Activated CD8-positive, alpha-beta T cell treated with anti-CD3 and anti-CD28 coated beads, Interleukin-2, amount 10 ng/mL, durations not matched to agents 7 days and 5 days (primary cell): ENCODE measurements at regions not wholly inside any gene's neighbourhood (a gene's known extent, or its start where the extent isn't known, plus 50 kb on each side); places are given as distances from the start of the nearest gene placed in this dataset.

Experiments used
- ATAC-seq: fragments of 150-1000 bp; cut with Tn5 transposase; one replicate; pipeline ENCODE4 v1.10.0; 2021; ENCODE audit warnings: moderate library complexity
- CTCF ChIA-PET: fragments of 350-600 bp; sonication (Branson Sonifier 250); formaldehyde crosslinking; loops from one replicate; lab custom pipeline; 2021; ENCODE audit warnings: antibody characterized with exemption; lab: Charles Lee
- POLR2A ChIA-PET: fragments of 350-600 bp; sonication (Branson Sonifier 250); formaldehyde crosslinking; loops from one replicate; lab custom pipeline; 2021; ENCODE audit warnings: antibody characterized with exemption; lab: Charles Lee
- DNase-seq: peaks from one replicate; pipeline ENCODE4 v3.0.0-alpha.2; 2020
- H3K27ac Mint-ChIP-seq: one replicate; pipeline ENCODE4 v1.8.0; 2021; ENCODE audit warnings: mild to moderate bottlenecking, mixed read lengths
- H3K27me3 Mint-ChIP-seq: one replicate; pipeline ENCODE4 v1.8.0; 2021; ENCODE audit warnings: low read depth, mixed read lengths
- H3K36me3 Mint-ChIP-seq: one replicate; pipeline ENCODE4 v1.8.0; 2021; ENCODE audit warnings: low read depth, mixed read lengths
- H3K4me1 Mint-ChIP-seq: one replicate; pipeline ENCODE4 v1.8.0; 2021; ENCODE audit warnings: low read depth, mixed read lengths
- H3K4me3 Mint-ChIP-seq: one replicate; pipeline ENCODE4 v1.8.0; 2021; ENCODE audit warnings: mild to moderate bottlenecking, mixed read lengths
- H3K9me3 Mint-ChIP-seq: one replicate; pipeline ENCODE4 v1.8.0; 2022; ENCODE audit warnings: mixed read lengths; ENCODE audit not compliant: insufficient read depth

DNA sequence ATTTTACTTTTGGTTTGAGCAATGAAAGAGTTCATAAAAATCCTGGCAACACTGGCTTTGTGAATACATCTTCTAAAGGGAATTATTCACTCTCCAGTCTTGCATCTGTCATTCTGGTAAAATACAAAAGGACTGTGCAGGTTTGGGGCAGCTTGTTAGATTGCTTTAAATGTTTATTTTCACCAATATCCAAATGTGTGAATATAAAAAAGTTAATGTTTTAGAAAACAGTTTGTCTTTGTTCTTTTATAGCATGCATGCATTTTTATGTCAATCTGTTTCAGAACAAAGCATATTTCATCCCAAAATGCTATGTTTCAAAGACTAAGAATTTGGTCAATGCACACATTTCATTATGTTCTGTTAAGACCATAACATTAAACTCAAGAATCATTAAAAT is 1145.4 kb downstream of the OLFM4 start:
- Mint-ChIP-seq H3K9me3 (peaks cover 10% of the 10 kb centered on the region), H3K36me3 (no peaks in the 10 kb centered on the region), H3K27me3 (no peaks in the 10 kb centered on the region), H3K4me1 (no peaks in the 10 kb centered on the region), H3K4me3 (no peak overlapping the region), H3K27ac (no peak overlapping the region)
- DNase-seq (no peak), ATAC-seq (no peak)
- CTCF ChIA-PET = no interaction called here
- POLR2A ChIA-PET = no interaction called here

GRCh38 chr13:54175466-54175865 is 1146.9 kb downstream of the OLFM4 start:
- DNase-seq = no peak
- Mint-ChIP-seq H3K4me1 (no peaks in the 10 kb centered on the region), H3K27ac (no peak overlapping the region), H3K4me3 (no peak overlapping the region), H3K9me3 (peaks cover 14% of the 10 kb centered on the region), H3K36me3 (no peaks in the 10 kb centered on the region), H3K27me3 (no peaks in the 10 kb centered on the region)
- no peak for ATAC-seq
- ChIA-PET POLR2A (no interaction called here), CTCF (no interaction called here)

DNA sequence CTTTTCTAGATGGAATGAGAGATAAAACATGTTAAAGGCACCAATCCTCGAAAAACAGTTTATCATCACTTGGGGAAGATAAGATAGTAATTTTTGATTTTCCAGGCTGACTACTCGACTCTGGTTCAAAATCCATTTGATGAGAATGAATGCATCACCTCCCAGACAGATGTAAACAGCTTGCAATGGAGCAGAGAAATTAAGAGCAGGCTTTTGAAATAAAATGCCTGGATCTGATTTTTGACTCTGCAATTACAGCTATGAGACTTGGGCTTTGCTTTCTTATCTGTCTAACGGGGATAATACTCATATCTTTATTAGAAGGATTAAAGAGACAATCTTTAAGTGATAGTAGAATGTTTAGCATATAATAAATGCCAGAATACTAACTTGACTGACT is 1148.9 kb downstream of the OLFM4 start:
- DNase-seq (no peak), ATAC-seq (no peak)
- ChIA-PET CTCF (no interaction called here), POLR2A (no interaction called here)
- Mint-ChIP-seq H3K4me3 (no peak overlapping the region), H3K27ac (no peak overlapping the region), H3K4me1 (no peaks in the 10 kb centered on the region), H3K27me3 (no peaks in the 10 kb centered on the region), H3K36me3 (no peaks in the 10 kb centered on the region), H3K9me3 (peaks cover 10% of the 10 kb centered on the region)

DNA sequence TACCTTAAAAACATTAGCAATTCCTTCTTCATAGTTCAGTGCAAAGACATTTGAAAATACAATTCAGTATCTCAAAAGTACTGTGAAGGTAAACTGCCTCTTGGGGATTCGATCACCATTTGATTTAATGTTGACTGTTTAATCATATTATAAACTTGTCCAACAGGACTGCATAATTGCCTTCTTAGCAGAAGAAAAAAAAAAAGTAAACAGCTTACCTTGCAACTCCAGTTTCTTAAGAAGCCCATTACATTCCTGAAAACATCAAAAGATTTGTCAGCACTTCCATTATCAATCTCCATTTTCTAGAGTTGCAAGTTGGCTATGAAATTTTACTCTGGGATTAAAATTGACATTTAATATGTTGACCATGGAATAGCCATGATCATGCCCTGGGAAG is 1154.6 kb downstream of the OLFM4 start:
- Mint-ChIP-seq H3K27me3 (no peaks in the 10 kb centered on the region), H3K36me3 (no peaks in the 10 kb centered on the region), H3K4me3 (no peak overlapping the region), H3K27ac (no peak overlapping the region), H3K4me1 (no peaks in the 10 kb centered on the region), H3K9me3 (peaks cover 23% of the 10 kb centered on the region)
- CTCF ChIA-PET = no interaction called here
- ATAC-seq (no peak), DNase-seq (no peak)
- POLR2A ChIA-PET = no interaction called here

GRCh38 chr13:54183728-54184127 is 1155.1 kb downstream of the OLFM4 start:
- ATAC-seq (no peak), DNase-seq (no peak)
- H3K9me3 Mint-ChIP-seq = peaks cover 19% of the 10 kb centered on the region
- CTCF ChIA-PET = no interaction called here
- H3K4me3 Mint-ChIP-seq = no peak overlapping the region
- no peaks in the 10 kb centered on the region for H3K4me1 Mint-ChIP-seq
- no peak overlapping the region for H3K27ac Mint-ChIP-seq
- no peaks in the 10 kb centered on the region for H3K36me3 Mint-ChIP-seq
- POLR2A ChIA-PET = no interaction called here
- no peaks in the 10 kb centered on the region for H3K27me3 Mint-ChIP-seq

DNA sequence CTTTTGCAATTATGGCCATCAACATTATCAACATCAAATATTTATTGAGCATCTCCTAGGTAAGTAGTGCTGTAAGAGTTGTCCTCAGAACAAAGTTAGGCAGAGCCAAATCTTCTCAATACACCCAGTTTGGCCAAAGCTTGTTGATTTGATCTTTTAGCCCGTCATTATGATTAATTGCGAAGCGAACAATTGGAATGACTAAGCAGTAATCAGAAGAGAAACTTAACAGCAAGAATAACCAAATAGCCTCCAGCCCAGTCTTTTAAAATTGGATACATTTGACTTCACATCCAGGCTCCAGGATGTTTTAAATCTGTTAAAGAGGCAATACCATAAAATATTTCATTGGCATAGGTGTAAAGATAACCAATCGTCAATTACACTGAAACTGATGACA is 1156.0 kb downstream of the OLFM4 start:
- H3K27ac Mint-ChIP-seq = no peak overlapping the region
- H3K4me1 Mint-ChIP-seq = no peaks in the 10 kb centered on the region
- CTCF ChIA-PET = no interaction called here
- POLR2A ChIA-PET = no interaction called here
- no peak for DNase-seq
- H3K4me3 Mint-ChIP-seq = no peak overlapping the region
- H3K27me3 Mint-ChIP-seq = no peaks in the 10 kb centered on the region
- H3K9me3 Mint-ChIP-seq = peaks cover 23% of the 10 kb centered on the region
- ATAC-seq = no peak
- no peaks in the 10 kb centered on the region for H3K36me3 Mint-ChIP-seq

DNA sequence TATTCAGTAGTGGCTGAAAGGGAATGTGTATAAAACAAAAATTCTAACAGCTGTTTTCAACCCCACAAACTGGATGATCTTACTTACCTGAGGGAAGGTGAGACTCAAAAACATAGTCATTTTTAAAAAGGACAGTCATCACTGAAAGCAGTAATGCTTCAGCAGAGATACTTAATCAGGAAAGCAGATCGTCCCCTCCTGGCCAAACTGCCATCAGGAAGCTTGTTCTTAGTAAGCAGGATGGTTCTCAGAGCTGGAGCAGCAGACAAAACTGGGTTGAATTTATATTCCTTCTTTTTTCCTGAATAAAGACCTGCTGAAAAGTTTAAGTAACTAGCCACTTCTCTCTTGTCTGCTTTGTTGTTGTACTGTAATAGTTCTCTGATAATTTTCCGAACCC is 1156.5 kb downstream of the OLFM4 start:
- no peaks in the 10 kb centered on the region for H3K27me3 Mint-ChIP-seq
- H3K36me3 Mint-ChIP-seq = no peaks in the 10 kb centered on the region
- ATAC-seq = no peak
- ChIA-PET CTCF (no interaction called here), POLR2A (no interaction called here)
- peaks cover 22% of the 10 kb centered on the region for H3K9me3 Mint-ChIP-seq
- H3K4me1 Mint-ChIP-seq = no peaks in the 10 kb centered on the region
- H3K4me3 Mint-ChIP-seq = no peak overlapping the region
- H3K27ac Mint-ChIP-seq = no peak overlapping the region
- DNase-seq = no peak

- Mint-ChIP-seq H3K4me1 (no peaks in the 10 kb centered on the region), H3K36me3 (no peaks in the 10 kb centered on the region), H3K27ac (no peak overlapping the region), H3K27me3 (no peaks in the 10 kb centered on the region), H3K9me3 (peaks cover 19% of the 10 kb centered on the region), H3K4me3 (no peak overlapping the region)
- DNase-seq = no peak
- ChIA-PET CTCF (no interaction called here), POLR2A (no interaction called here)
- ATAC-seq = no peak
These were observed 1157.2 kb downstream of the OLFM4 start for GRCh38 chr13:54185785-54186184.

- Mint-ChIP-seq H3K27ac (no peak overlapping the region), H3K4me1 (no peaks in the 10 kb centered on the region), H3K9me3 (peaks cover 28% of the 10 kb centered on the region), H3K27me3 (no peaks in the 10 kb centered on the region), H3K36me3 (no peaks in the 10 kb centered on the region), H3K4me3 (no peak overlapping the region)
- POLR2A ChIA-PET = no interaction called here
- no peak for ATAC-seq
- DNase-seq = no peak
- CTCF ChIA-PET = no interaction called here
These were observed 1158.8 kb downstream of the OLFM4 start for GRCh38 chr13:54187461-54187860.

GRCh38 chr13:54194233-54195024 is 1165.8 kb downstream of the OLFM4 start:
- CTCF ChIA-PET = no interaction called here
- Mint-ChIP-seq H3K36me3 (no peaks in the 10 kb centered on the region), H3K9me3 (peaks cover 23% of the 10 kb centered on the region), H3K27ac (no peak overlapping the region), H3K4me3 (no peak overlapping the region), H3K27me3 (no peaks in the 10 kb centered on the region), H3K4me1 (no peaks in the 10 kb centered on the region)
- POLR2A ChIA-PET = no interaction called here
- no peak for DNase-seq
- no peak for ATAC-seq

GRCh38 chr13:54196684-54197083 is 1168.1 kb downstream of the OLFM4 start:
- POLR2A ChIA-PET = no interaction called here
- no peaks in the 10 kb centered on the region for H3K4me1 Mint-ChIP-seq

DNA sequence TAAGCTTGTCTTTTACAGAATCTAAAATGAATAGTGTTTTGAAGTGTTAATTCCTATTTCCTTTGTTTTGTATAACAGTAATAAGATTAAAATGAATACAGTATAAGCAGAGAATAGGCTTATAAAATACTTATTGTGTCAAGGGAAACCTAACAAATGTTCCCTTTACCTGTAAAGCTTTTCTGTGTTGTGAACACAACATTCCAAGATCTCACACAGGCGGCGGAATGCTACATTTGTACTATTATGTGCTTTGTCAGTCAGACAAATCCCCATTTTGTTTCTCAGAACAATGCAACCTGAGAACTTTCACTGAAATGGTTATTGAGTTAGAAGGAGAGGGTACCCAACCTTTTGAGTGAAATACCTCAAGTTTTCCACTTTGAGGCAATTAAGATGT is 1170.3 kb downstream of the OLFM4 start:
- no peaks in the 10 kb centered on the region for H3K36me3 Mint-ChIP-seq
- DNase-seq (no peak), ATAC-seq (no peak)
- CTCF ChIA-PET = no interaction called here
- H3K27ac Mint-ChIP-seq = no peak overlapping the region
- H3K9me3 Mint-ChIP-seq = peaks cover 23% of the 10 kb centered on the region
- H3K4me3 Mint-ChIP-seq = no peak overlapping the region
- POLR2A ChIA-PET = no interaction called here
- H3K27me3 Mint-ChIP-seq = no peaks in the 10 kb centered on the region
- H3K4me1 Mint-ChIP-seq = no peaks in the 10 kb centered on the region

More at GRCh38 chr13:54196684-54197083, 1168.1 kb downstream of the OLFM4 start:
- Mint-ChIP-seq H3K36me3 (no peaks in the 10 kb centered on the region), H3K27me3 (no peaks in the 10 kb centered on the region), H3K4me3 (no peak overlapping the region), H3K9me3 (peaks cover 26% of the 10 kb centered on the region), H3K27ac (no peak overlapping the region)
- CTCF ChIA-PET = no interaction called here
- DNase-seq (no peak), ATAC-seq (no peak)

GRCh38 chr13:54206626-54207025 is 1178.0 kb downstream of the OLFM4 start:
- Mint-ChIP-seq H3K4me1 (no peaks in the 10 kb centered on the region), H3K27me3 (no peaks in the 10 kb centered on the region), H3K4me3 (no peak overlapping the region), H3K9me3 (peaks cover 12% of the 10 kb centered on the region), H3K27ac (no peak overlapping the region), H3K36me3 (no peaks in the 10 kb centered on the region)
- no peak for ATAC-seq
- POLR2A ChIA-PET = no interaction called here
- CTCF ChIA-PET = no interaction called here
- no peak for DNase-seq
